ENCODE measurements at regions not wholly inside any gene's neighbourhood (a gene's known extent, or its start where the extent isn't known, plus 50 kb on each side); places are given as distances from the start of the nearest gene placed in this dataset.
"Not testable (repeated sequence)": the region's sequence is repeated elsewhere in the genome, so short reads cannot be mapped to it uniquely, and the experiment has no call there.

GRCh38 chrX:124665621-124666400, 319.4 kb downstream of the SH2D1A start:
- no peak for ATAC-seq
- intact Hi-C loops (cut with DNase I), result no loop called here
- DNase-seq (ENCODE audit: low spot score), result no peak

GRCh38 chrX:124679199-124679598, 332.8 kb downstream of the SH2D1A start:
- DNase-seq (ENCODE audit: low spot score), result no peak
- ATAC-seq, result no peak
- intact Hi-C loops (cut with DNase I), result no loop called here

GRCh38 chrX:124680287-124680686, 333.9 kb downstream of the SH2D1A start:
- no peak for DNase-seq (ENCODE audit: low spot score)

GRCh38 chrX:124690495-124690894, 344.1 kb downstream of the SH2D1A start:
- no peak for ATAC-seq

More at GRCh38 chrX:124680287-124680686, 333.9 kb downstream of the SH2D1A start:
- intact Hi-C loops (cut with DNase I), result no loop called here
- no peak for ATAC-seq

GRCh38 chrX:124699876-124700275, 353.5 kb downstream of the SH2D1A start:
- ATAC-seq (no peak), DNase-seq (ENCODE audit: low spot score) (no peak)
- intact Hi-C loops (cut with DNase I), result no loop called here

More at GRCh38 chrX:124690495-124690894, 344.1 kb downstream of the SH2D1A start:
- intact Hi-C loops (cut with DNase I), result no loop called here
- DNase-seq (ENCODE audit: low spot score), result no peak

- intact Hi-C loops (cut with DNase I), result no loop called here
- no peak for DNase-seq (ENCODE audit: low spot score)
- ATAC-seq, result no peak
These were observed 371.2 kb downstream of the SH2D1A start for GRCh38 chrX:124717537-124717936.

GRCh38 chrX:124719060-124719459, 372.7 kb downstream of the SH2D1A start:
- ATAC-seq (no peak), DNase-seq (ENCODE audit: low spot score) (no peak)
- intact Hi-C loops (cut with DNase I), result no loop called here

GRCh38 chrX:124720532-124720931, 374.2 kb downstream of the SH2D1A start:
- intact Hi-C loops (cut with DNase I), result no loop called here
- ATAC-seq (no peak), DNase-seq (ENCODE audit: low spot score) (no peak)

GRCh38 chrX:124725502-124725901, 379.1 kb downstream of the SH2D1A start:
- no peak for DNase-seq (ENCODE audit: low spot score)
- intact Hi-C loops (cut with DNase I), result no loop called here
- no peak for ATAC-seq

GRCh38 chrX:124726292-124726691, 379.9 kb downstream of the SH2D1A start:
- no peak for DNase-seq (ENCODE audit: low spot score)

GRCh38 chrX:124726881-124727280, 380.5 kb downstream of the SH2D1A start:
- ATAC-seq (no peak), DNase-seq (ENCODE audit: low spot score) (no peak)
- intact Hi-C loops (cut with DNase I), result no loop called here

More at GRCh38 chrX:124726292-124726691, 379.9 kb downstream of the SH2D1A start:
- intact Hi-C loops (cut with DNase I), result no loop called here
- ATAC-seq, result no peak

GRCh38 chrX:124736553-124737270, 390.3 kb downstream of the SH2D1A start:
- ATAC-seq (no peak), DNase-seq (ENCODE audit: low spot score) (no peak)
- intact Hi-C loops (cut with DNase I), result no loop called here

- intact Hi-C loops (cut with DNase I), result no loop called here
- no peak for DNase-seq (ENCODE audit: low spot score)
- ATAC-seq, result no peak
These were observed 391.4 kb downstream of the SH2D1A start for GRCh38 chrX:124737771-124738170.

GRCh38 chrX:124747295-124747694, 400.9 kb downstream of the SH2D1A start:
- no peak for DNase-seq (ENCODE audit: low spot score)
- no peak for ATAC-seq
- intact Hi-C loops (cut with DNase I), result no loop called here

GRCh38 chrX:124764354-124764753, 418.0 kb downstream of the SH2D1A start:
- DNase-seq (ENCODE audit: low spot score) (no peak), ATAC-seq (no peak)
- intact Hi-C loops (cut with DNase I), result no loop called here

- no peak for ATAC-seq
- intact Hi-C loops (cut with DNase I), result no loop called here
- DNase-seq (ENCODE audit: low spot score), result no peak
These were observed 422.8 kb downstream of the SH2D1A start for GRCh38 chrX:124769166-124769565.

GRCh38 chrX:124771292-124771691, 424.9 kb downstream of the SH2D1A start:
- intact Hi-C loops (cut with DNase I), result no loop called here
- DNase-seq (ENCODE audit: low spot score) (no peak), ATAC-seq (no peak)

- ATAC-seq; DNase-seq (ENCODE audit: low spot score); intact Hi-C loops (cut with DNase I): not testable (repeated sequence)
These were observed 441.9 kb downstream of the SH2D1A start for GRCh38 chrX:124788253-124788652.

- intact Hi-C loops (cut with DNase I); DNase-seq (ENCODE audit: low spot score); ATAC-seq: not testable (repeated sequence)
These were observed 443.5 kb downstream of the SH2D1A start for GRCh38 chrX:124789874-124790273.

GRCh38 chrX:124791492-124792095, 445.2 kb downstream of the SH2D1A start:
- no peak for DNase-seq (ENCODE audit: low spot score)
- ATAC-seq, result no peak
- intact Hi-C loops (cut with DNase I), result no loop called here
